Testis (tissue), 2 donors: ENCODE measurements at regions not wholly inside any gene's neighbourhood (a gene's known extent, or its start where the extent isn't known, plus 50 kb on each side); places are given as distances from the start of the nearest gene placed in this dataset.

Experiments used
- POLR2A ChIP-seq: fragments of 450-650 bp; IDR thresholded peaks from one replicate; pipeline ENCODE4 v1.6.1; 2017; ENCODE audit warnings: antibody characterized with exemption, mild to moderate bottlenecking, moderate library complexity
- TF ChIP-seq, protein P1 (sequence below), 3 experiments: fragments of 450-650 bp in 2 of 3; fragments of 200-600 bp in 1 of 3; sonication (generic) in 1 of 3; IDR thresholded peaks; one replicate each; pipeline ENCODE4 v1.5.1; 2016 to 2019; ENCODE audit warnings: antibody characterized with exemption in 3 of 3, mild to moderate bottlenecking in 2 of 3, moderate library complexity in 1 of 3

DNA sequence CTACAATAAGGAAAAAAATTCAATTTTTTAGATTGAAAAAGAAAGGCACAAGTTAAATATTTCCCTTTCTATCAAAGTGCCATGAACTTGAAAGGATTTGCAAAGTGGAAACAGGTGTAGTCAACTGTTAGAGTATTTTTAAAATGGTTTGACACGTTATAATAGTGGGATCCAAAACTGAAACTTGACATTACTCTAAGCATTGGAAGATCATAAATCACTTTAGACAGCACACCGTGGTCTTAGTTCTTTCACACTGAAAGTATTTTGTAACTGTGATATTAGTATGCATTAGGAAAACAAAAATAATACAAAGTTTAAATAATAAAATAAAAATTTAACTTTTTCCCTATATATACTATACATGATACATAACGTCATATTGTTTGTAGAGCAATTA is 933.1 kb downstream of the EPHA3 start:
- TF ChIP-seq, protein P1, sequence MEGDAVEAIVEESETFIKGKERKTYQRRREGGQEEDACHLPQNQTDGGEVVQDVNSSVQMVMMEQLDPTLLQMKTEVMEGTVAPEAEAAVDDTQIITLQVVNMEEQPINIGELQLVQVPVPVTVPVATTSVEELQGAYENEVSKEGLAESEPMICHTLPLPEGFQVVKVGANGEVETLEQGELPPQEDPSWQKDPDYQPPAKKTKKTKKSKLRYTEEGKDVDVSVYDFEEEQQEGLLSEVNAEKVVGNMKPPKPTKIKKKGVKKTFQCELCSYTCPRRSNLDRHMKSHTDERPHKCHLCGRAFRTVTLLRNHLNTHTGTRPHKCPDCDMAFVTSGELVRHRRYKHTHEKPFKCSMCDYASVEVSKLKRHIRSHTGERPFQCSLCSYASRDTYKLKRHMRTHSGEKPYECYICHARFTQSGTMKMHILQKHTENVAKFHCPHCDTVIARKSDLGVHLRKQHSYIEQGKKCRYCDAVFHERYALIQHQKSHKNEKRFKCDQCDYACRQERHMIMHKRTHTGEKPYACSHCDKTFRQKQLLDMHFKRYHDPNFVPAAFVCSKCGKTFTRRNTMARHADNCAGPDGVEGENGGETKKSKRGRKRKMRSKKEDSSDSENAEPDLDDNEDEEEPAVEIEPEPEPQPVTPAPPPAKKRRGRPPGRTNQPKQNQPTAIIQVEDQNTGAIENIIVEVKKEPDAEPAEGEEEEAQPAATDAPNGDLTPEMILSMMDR (IDR thresholded peaks at IDR 0.05) = no peak
- no peak for TF ChIP-seq POLR2A
